SK-N-SH treated with all-trans-retinoic acid at 6 μM for 48 hours (cell line): ENCODE measurements at regions not wholly inside any gene's neighbourhood (a gene's known extent, or its start where the extent isn't known, plus 50 kb on each side); places are given as distances from the start of the nearest gene placed in this dataset.

Experiments
- ATAC-seq: fragments of 200-7000 bp; cut with Tn5 transposase; 3 replicates; pipeline ENCODE4 v1.9.1; 2020; ENCODE audit warnings: mild to moderate bottlenecking, moderate library complexity
- BACH2 ChIP-seq: fragments of 250-450 bp; sonication (Bioruptor Pico); IDR thresholded peaks from 2 replicates; pipeline ENCODE4 v1.9.0; 2021; ENCODE audit warnings: mild to moderate bottlenecking, borderline replicate concordance
- CSDC2 ChIP-seq: fragments of 250-450 bp; sonication (Bioruptor Pico); IDR thresholded peaks from 2 replicates; pipeline ENCODE4 v1.5.0; 2020; ENCODE audit warnings: mild to moderate bottlenecking, moderate library complexity
- ESRRG ChIP-seq: fragments of 250-450 bp; sonication (Bioruptor Pico); IDR thresholded peaks from 2 replicates; pipeline ENCODE4 v1.6.1; 2021; ENCODE audit warnings: mild to moderate bottlenecking
- GLIS3 ChIP-seq: fragments of 250-450 bp; sonication (Bioruptor Pico); IDR thresholded peaks from 2 replicates; pipeline ENCODE4 v1.5.0; 2020; ENCODE audit warnings: mild to moderate bottlenecking, moderate library complexity
- ISL1 ChIP-seq: fragments of 250-450 bp; sonication (Bioruptor Pico); IDR thresholded peaks from 2 replicates; pipeline ENCODE4 v2.1.2; 2022; ENCODE audit warnings: mild to moderate bottlenecking, moderate library complexity
- OSR1 ChIP-seq: fragments of 250-450 bp; sonication (Bioruptor Pico); IDR thresholded peaks from 2 replicates; pipeline ENCODE4 v1.8.0; 2022; ENCODE audit warnings: moderate library complexity, mild to moderate bottlenecking, inconsistent platforms
- PPARA ChIP-seq: fragments of 250-450 bp; sonication (Bioruptor Pico); IDR thresholded peaks from 2 replicates; pipeline ENCODE4 v1.5.0; 2020; ENCODE audit warnings: mild to moderate bottlenecking, borderline replicate concordance
- RARB ChIP-seq: fragments of 250-450 bp; sonication (Bioruptor Pico); IDR thresholded peaks from 2 replicates; pipeline ENCODE4 v1.8.0; 2021; ENCODE audit warnings: mild to moderate bottlenecking, moderate library complexity
- SNAI2 ChIP-seq: fragments of 250-450 bp; sonication (Bioruptor Pico); IDR thresholded peaks from 2 replicates; pipeline ENCODE4 v1.5.0; 2020; ENCODE audit warnings: mild to moderate bottlenecking, moderate library complexity
- TCF4 ChIP-seq: fragments of 250-450 bp; sonication (Bioruptor Pico); IDR thresholded peaks from 2 replicates; pipeline ENCODE4 v1.8.0; 2021; ENCODE audit warnings: mild to moderate bottlenecking, moderate library complexity, borderline replicate concordance
- TOX ChIP-seq: fragments of 250-450 bp; sonication (Bioruptor Pico); IDR thresholded peaks from 2 replicates; pipeline ENCODE4 v1.8.0; 2021; ENCODE audit warnings: mild to moderate bottlenecking, moderate library complexity, borderline replicate concordance
- ZC3H10 ChIP-seq: fragments of 250-450 bp; sonication (Bioruptor Pico); IDR thresholded peaks from 2 replicates; pipeline ENCODE4 v1.5.1; 2021; ENCODE audit warnings: mild to moderate bottlenecking, moderate library complexity
- ZFP3 ChIP-seq: fragments of 250-450 bp; sonication (Bioruptor Pico); IDR thresholded peaks from 2 replicates; pipeline ENCODE4 v1.5.0; 2020; ENCODE audit warnings: mild to moderate bottlenecking, moderate library complexity
- ZFP30 ChIP-seq: fragments of 450-650 bp; formaldehyde crosslinking; IDR thresholded peaks from 2 replicates; pipeline ENCODE4 v1.5.0; 2022; ENCODE audit warnings: mild to moderate bottlenecking, moderate library complexity
- ZNF565 ChIP-seq: fragments of 450-650 bp; formaldehyde crosslinking; conservative IDR thresholded peaks from 2 replicates; pipeline ENCODE4 v1.5.0; 2020; ENCODE audit warnings: low read depth, mild to moderate bottlenecking, moderate library complexity
- ZNF70 ChIP-seq: fragments of 450-650 bp; formaldehyde crosslinking; IDR thresholded peaks from 2 replicates; pipeline ENCODE4 v1.5.0; 2020; ENCODE audit warnings: mild to moderate bottlenecking, moderate library complexity
- ZNF8 ChIP-seq: fragments of 450-650 bp; formaldehyde crosslinking; IDR thresholded peaks from 2 replicates; pipeline ENCODE4 v1.5.0; 2020; ENCODE audit warnings: mild to moderate bottlenecking, moderate library complexity
- TF ChIP-seq, protein P1 (sequence below): fragments of 250-450 bp; sonication (Bioruptor Pico); IDR thresholded peaks from 2 replicates; pipeline ENCODE4 v1.5.0; 2020; ENCODE audit warnings: mild to moderate bottlenecking, moderate library complexity
- TF ChIP-seq, protein P2 (sequence below): fragments of 250-450 bp; sonication (Bioruptor Pico); IDR thresholded peaks from 2 replicates; pipeline ENCODE4 v1.5.1; 2021; ENCODE audit warnings: mild to moderate bottlenecking, moderate library complexity
- TF ChIP-seq, protein P3 (sequence below): fragments of 250-450 bp; sonication (Bioruptor Pico); IDR thresholded peaks from 2 replicates; pipeline ENCODE4 v1.8.0; 2020; ENCODE audit warnings: mild to moderate bottlenecking, moderate library complexity, borderline replicate concordance
- TF ChIP-seq, protein P4 (sequence below): fragments of 250-450 bp; sonication (Bioruptor Pico); IDR thresholded peaks from 2 replicates; pipeline ENCODE4 v1.5.1; 2020; ENCODE audit warnings: low read depth, mild to moderate bottlenecking, moderate library complexity

DNA sequence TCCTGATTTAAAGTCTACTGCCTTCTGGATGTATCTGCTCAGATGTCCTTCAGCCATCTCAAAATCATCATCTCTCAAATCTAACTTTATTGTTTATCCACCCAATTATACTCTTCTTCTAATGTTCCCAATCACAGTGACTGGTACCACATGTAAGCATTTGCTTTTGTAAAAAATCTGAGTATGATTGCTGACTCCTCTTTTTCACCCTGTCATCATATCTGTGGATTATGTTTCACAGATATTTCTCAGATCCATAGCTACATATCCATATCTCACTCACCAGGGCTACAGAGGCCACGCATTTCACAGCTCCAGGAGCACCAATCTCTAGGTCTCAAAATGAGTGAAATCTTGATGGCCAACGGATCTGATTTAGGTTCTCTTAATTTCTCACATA is 76.1 kb downstream of the DHRS2 start:
- ATAC-seq: no peak

DNA sequence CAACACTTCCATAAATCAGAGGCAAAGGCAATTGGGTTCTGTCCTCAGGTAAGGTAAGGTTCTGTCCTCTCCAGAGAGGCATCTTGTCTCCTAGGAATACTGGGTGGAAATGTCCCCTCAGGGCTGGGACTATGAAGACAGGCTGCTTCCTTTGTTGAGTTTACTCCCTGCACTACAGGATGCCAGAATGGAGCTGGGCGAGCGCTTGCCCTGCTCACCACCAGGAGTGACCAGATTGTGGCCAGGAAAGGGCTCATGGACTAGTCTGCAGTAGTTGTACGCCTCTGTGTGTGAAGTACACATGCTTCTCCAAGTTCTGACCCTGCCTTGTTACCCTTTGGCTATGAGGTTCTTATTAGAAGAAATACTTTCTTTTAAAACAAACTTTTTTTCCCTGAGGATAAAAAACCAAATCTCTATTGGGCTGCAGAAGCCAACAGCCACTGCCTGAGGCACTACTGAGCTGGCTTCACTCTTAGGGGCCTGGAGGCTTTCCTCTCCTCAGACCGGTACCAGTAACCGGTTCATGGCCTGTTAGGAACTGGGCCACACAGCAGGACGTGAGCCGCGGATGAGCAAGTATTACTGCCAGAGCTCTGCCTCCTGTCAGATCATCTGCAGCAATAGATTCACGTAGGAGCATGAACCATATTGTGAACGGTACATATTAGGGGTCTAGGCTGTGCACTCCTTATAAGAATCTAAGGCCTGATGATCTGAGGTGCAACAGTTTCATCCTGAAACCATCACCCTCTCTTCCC is 83.2 kb downstream of the DHRS2 start:
- TF ChIP-seq BACH2: no peak
- TF ChIP-seq GLIS3 (CRISPR knock-in tag): no peak
- no peak for ATAC-seq

More for the DNA sequence above, 76.1 kb downstream of the DHRS2 start:
- TF ChIP-seq OSR1 (CRISPR knock-in tag): no peak
- TF ChIP-seq, protein P1, sequence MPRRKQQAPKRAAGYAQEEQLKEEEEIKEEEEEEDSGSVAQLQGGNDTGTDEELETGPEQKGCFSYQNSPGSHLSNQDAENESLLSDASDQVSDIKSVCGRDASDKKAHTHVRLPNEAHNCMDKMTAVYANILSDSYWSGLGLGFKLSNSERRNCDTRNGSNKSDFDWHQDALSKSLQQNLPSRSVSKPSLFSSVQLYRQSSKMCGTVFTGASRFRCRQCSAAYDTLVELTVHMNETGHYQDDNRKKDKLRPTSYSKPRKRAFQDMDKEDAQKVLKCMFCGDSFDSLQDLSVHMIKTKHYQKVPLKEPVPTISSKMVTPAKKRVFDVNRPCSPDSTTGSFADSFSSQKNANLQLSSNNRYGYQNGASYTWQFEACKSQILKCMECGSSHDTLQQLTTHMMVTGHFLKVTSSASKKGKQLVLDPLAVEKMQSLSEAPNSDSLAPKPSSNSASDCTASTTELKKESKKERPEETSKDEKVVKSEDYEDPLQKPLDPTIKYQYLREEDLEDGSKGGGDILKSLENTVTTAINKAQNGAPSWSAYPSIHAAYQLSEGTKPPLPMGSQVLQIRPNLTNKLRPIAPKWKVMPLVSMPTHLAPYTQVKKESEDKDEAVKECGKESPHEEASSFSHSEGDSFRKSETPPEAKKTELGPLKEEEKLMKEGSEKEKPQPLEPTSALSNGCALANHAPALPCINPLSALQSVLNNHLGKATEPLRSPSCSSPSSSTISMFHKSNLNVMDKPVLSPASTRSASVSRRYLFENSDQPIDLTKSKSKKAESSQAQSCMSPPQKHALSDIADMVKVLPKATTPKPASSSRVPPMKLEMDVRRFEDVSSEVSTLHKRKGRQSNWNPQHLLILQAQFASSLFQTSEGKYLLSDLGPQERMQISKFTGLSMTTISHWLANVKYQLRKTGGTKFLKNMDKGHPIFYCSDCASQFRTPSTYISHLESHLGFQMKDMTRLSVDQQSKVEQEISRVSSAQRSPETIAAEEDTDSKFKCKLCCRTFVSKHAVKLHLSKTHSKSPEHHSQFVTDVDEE (CRISPR knock-in tag): no peak
- no peak for TF ChIP-seq ZNF70
- TF ChIP-seq BACH2: no peak
- TF ChIP-seq PPARA (CRISPR knock-in tag): no peak
- no peak for TF ChIP-seq ZFP3 (CRISPR knock-in tag)
- TF ChIP-seq GLIS3 (CRISPR knock-in tag): no peak
- no peak for TF ChIP-seq TCF4 (CRISPR knock-in tag)
- TF ChIP-seq, protein P2, sequence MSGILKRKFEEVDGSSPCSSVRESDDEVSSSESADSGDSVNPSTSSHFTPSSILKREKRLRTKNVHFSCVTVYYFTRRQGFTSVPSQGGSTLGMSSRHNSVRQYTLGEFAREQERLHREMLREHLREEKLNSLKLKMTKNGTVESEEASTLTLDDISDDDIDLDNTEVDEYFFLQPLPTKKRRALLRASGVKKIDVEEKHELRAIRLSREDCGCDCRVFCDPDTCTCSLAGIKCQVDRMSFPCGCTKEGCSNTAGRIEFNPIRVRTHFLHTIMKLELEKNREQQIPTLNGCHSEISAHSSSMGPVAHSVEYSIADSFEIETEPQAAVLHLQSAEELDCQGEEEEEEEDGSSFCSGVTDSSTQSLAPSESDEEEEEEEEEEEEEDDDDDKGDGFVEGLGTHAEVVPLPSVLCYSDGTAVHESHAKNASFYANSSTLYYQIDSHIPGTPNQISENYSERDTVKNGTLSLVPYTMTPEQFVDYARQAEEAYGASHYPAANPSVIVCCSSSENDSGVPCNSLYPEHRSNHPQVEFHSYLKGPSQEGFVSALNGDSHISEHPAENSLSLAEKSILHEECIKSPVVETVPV (CRISPR knock-in tag): no peak
- no peak for TF ChIP-seq ZC3H10 (CRISPR knock-in tag)
- TF ChIP-seq, protein P3, sequence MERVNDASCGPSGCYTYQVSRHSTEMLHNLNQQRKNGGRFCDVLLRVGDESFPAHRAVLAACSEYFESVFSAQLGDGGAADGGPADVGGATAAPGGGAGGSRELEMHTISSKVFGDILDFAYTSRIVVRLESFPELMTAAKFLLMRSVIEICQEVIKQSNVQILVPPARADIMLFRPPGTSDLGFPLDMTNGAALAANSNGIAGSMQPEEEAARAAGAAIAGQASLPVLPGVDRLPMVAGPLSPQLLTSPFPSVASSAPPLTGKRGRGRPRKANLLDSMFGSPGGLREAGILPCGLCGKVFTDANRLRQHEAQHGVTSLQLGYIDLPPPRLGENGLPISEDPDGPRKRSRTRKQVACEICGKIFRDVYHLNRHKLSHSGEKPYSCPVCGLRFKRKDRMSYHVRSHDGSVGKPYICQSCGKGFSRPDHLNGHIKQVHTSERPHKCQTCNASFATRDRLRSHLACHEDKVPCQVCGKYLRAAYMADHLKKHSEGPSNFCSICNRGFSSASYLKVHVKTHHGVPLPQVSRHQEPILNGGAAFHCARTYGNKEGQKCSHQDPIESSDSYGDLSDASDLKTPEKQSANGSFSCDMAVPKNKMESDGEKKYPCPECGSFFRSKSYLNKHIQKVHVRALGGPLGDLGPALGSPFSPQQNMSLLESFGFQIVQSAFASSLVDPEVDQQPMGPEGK (CRISPR knock-in tag): no peak
- no peak for TF ChIP-seq ESRRG (CRISPR knock-in tag)
- TF ChIP-seq ISL1 (CRISPR knock-in tag): no peak
- TF ChIP-seq ZNF565 (CRISPR knock-in tag): no peak
- no peak for TF ChIP-seq TOX
- no peak for TF ChIP-seq CSDC2 (CRISPR knock-in tag)
- TF ChIP-seq ZNF8 (CRISPR knock-in tag): no peak
- TF ChIP-seq, protein P4, sequence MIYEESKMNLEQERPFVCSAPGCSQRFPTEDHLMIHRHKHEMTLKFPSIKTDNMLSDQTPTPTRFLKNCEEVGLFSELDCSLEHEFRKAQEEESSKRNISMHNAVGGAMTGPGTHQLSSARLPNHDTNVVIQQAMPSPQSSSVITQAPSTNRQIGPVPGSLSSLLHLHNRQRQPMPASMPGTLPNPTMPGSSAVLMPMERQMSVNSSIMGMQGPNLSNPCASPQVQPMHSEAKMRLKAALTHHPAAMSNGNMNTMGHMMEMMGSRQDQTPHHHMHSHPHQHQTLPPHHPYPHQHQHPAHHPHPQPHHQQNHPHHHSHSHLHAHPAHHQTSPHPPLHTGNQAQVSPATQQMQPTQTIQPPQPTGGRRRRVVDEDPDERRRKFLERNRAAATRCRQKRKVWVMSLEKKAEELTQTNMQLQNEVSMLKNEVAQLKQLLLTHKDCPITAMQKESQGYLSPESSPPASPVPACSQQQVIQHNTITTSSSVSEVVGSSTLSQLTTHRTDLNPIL (CRISPR knock-in tag): no peak
- no peak for TF ChIP-seq ZFP30 (CRISPR knock-in tag)
- TF ChIP-seq, all 23 proteins: peak for 0

DNA sequence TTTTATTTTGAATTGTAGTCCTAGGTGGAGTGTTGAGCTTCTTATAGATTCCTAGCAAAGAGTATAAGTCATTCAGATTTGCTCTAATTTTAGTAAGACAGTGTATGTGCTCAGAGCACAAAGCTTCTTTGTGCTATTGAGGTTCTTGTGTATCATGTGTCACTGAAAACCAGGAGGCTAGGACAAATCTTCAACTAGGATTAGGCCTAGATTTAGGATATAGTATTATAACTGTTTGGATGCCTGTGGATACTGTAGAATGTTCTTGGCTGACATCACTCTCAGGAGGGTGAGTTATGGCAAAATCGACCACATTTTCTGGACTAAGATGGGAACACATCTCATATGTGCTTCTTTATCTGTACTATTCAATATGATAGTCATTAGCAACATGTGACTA is 86.5 kb downstream of the DHRS2 start:
- no peak for TF ChIP-seq ZNF70
- TF ChIP-seq, protein P4 (CRISPR knock-in tag): no peak
- TF ChIP-seq ZNF8 (CRISPR knock-in tag): no peak
- TF ChIP-seq TCF4 (CRISPR knock-in tag): no peak
- no peak for TF ChIP-seq SNAI2 (CRISPR knock-in tag)
- TF ChIP-seq BACH2: no peak
- no peak for TF ChIP-seq CSDC2 (CRISPR knock-in tag)
- no peak for TF ChIP-seq ZC3H10 (CRISPR knock-in tag)
- TF ChIP-seq, protein P1 (CRISPR knock-in tag): no peak
- TF ChIP-seq RARB (CRISPR knock-in tag): no peak
- TF ChIP-seq ZNF565 (CRISPR knock-in tag): no peak
- no peak for ATAC-seq
